ENCODE measurements at regions not wholly inside any gene's neighbourhood (a gene's known extent, or its start where the extent isn't known, plus 50 kb on each side); places are given as distances from the start of the nearest gene placed in this dataset.
"Not testable (repeated sequence)": the region's sequence is repeated elsewhere in the genome, so short reads cannot be mapped to it uniquely, and the experiment has no call there.

DNA sequence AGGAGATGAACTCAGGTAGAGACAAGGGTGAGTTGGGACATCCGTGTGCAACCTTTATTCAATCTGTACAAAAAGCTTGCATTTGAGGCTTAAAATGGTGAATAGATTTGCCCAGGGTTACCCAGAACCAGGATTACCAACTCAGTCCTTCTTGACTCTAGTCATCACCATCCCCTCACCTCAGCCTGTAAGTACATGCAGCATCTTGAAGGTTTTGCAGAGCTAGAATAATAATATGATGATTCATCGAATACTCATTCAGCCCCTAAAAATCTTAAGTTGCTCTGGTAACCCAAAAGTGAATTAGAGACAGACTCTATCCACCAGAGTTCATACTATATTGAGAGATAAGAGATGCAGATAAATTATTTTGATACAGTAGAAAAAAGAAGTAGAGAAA, 90.3 kb downstream of the NKX2-1 start:
- Mint-ChIP-seq H3K36me3 (ENCODE audit: low read depth) (no peaks in the 10 kb centered on the region), H3K4me1 (no peaks in the 10 kb centered on the region), H3K9me3 (no peaks in the 10 kb centered on the region), H3K4me3 (no peak overlapping the region), H3K27me3 (peaks cover 2% of the 10 kb centered on the region), H3K27ac (no peak overlapping the region)
- ATAC-seq (no peak), DNase-seq (no peak)

- ATAC-seq (no peak), DNase-seq (no peak)
- no peaks in the 10 kb centered on the region for H3K36me3 Mint-ChIP-seq (ENCODE audit: low read depth)
- H3K9me3 Mint-ChIP-seq: no peaks in the 10 kb centered on the region
- no peak overlapping the region for H3K27ac Mint-ChIP-seq
- H3K4me1 Mint-ChIP-seq: no peaks in the 10 kb centered on the region
- no peak overlapping the region for H3K4me3 Mint-ChIP-seq
- peaks cover 2% of the 10 kb centered on the region for H3K27me3 Mint-ChIP-seq
These were observed 91.7 kb downstream of the NKX2-1 start for GRCh38 chr14:36428350-36428749.

DNA sequence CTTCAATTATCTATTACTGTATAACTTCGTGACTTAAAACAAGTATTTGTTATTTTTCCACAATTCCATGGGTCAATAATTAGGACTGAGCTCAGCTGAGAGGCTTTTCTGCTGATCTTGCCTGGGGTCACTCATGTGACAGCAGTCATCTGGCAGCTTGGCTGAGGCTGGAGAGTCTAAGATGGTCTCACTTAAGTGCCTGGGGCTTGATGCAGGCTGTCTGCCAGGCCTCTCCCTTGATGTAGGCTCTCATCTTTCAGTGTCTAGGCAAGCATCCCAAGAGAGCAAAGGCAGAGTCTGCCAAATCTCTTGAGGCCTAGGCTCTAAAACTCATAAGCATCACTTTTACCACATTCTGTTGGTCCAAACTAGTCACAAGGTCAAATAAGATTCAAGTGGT, 93.2 kb downstream of the NKX2-1 start:
- Mint-ChIP-seq H3K4me3 (no peak overlapping the region), H3K9me3 (no peaks in the 10 kb centered on the region), H3K4me1 (no peaks in the 10 kb centered on the region), H3K27me3 (peaks cover 4% of the 10 kb centered on the region), H3K27ac (no peak overlapping the region), H3K36me3 (ENCODE audit: low read depth) (no peaks in the 10 kb centered on the region)
- ATAC-seq (no peak), DNase-seq (no peak)

- DNase-seq (no peak), ATAC-seq (no peak)
- no peak overlapping the region for H3K4me3 Mint-ChIP-seq
- peaks cover 4% of the 10 kb centered on the region for H3K27me3 Mint-ChIP-seq
- no peaks in the 10 kb centered on the region for H3K36me3 Mint-ChIP-seq (ENCODE audit: low read depth)
- H3K4me1 Mint-ChIP-seq: no peaks in the 10 kb centered on the region
- H3K27ac Mint-ChIP-seq: no peak overlapping the region
- no peaks in the 10 kb centered on the region for H3K9me3 Mint-ChIP-seq
These were observed 93.9 kb downstream of the NKX2-1 start for GRCh38 chr14:36426113-36426512.

GRCh38 chr14:36424478-36425102, 95.4 kb downstream of the NKX2-1 start:
- peaks cover 4% of the 10 kb centered on the region for H3K27me3 Mint-ChIP-seq
- H3K27ac Mint-ChIP-seq: no peak overlapping the region
- ATAC-seq: no peak
- no peaks in the 10 kb centered on the region for H3K4me1 Mint-ChIP-seq
- no peak for DNase-seq
- H3K9me3 Mint-ChIP-seq: no peaks in the 10 kb centered on the region
- H3K36me3 Mint-ChIP-seq (ENCODE audit: low read depth): no peaks in the 10 kb centered on the region
- no peak overlapping the region for H3K4me3 Mint-ChIP-seq

- Mint-ChIP-seq H3K36me3 (ENCODE audit: low read depth) (no peaks in the 10 kb centered on the region), H3K27me3 (peaks cover 6% of the 10 kb centered on the region), H3K4me1 (no peaks in the 10 kb centered on the region), H3K9me3 (no peaks in the 10 kb centered on the region), H3K4me3 (no peak overlapping the region), H3K27ac (no peak overlapping the region)
- DNase-seq (no peak), ATAC-seq (no peak)
These were observed 96.6 kb downstream of the NKX2-1 start for GRCh38 chr14:36423430-36423829.

DNA sequence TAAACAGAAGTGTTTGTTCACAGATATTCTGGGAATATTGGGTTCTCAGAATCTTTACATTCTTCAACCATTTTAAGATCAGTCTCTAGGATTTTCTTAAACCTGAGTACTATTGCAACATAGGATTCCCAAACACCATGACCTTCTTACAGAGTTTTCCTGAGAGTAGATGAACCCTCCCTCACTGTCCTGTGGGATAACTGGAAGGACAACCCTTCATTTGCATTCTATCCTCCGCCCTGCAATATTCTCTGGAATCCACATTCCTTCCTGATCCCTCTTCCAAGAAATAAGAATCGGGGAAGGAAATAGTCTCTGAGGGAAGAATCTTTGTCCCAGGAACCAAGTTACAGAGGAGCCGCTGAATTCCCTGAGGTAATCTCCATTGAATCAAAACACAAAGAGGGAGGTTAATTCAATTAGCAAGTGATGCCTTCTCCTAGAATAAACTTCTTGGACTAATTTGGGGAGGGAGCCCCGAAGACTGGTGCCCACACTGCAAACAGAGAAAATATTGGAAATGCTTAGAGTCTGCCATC, 99.8 kb upstream of the MBIP start:
- Mint-ChIP-seq H3K4me1 (no peaks in the 10 kb centered on the region), H3K9me3 (no peaks in the 10 kb centered on the region), H3K4me3 (no peak overlapping the region), H3K27ac (no peak overlapping the region), H3K27me3 (peaks cover 5% of the 10 kb centered on the region), H3K36me3 (ENCODE audit: low read depth) (no peaks in the 10 kb centered on the region)
- DNase-seq: no peak
- ATAC-seq: no peak

GRCh38 chr14:36418937-36419336, 98.5 kb upstream of the MBIP start:
- Mint-ChIP-seq H3K4me1 (no peaks in the 10 kb centered on the region), H3K9me3 (no peaks in the 10 kb centered on the region), H3K27me3 (peaks cover 5% of the 10 kb centered on the region), H3K4me3 (no peak overlapping the region), H3K36me3 (ENCODE audit: low read depth) (no peaks in the 10 kb centered on the region), H3K27ac (no peak overlapping the region)
- ATAC-seq: no peak
- DNase-seq: no peak

DNA sequence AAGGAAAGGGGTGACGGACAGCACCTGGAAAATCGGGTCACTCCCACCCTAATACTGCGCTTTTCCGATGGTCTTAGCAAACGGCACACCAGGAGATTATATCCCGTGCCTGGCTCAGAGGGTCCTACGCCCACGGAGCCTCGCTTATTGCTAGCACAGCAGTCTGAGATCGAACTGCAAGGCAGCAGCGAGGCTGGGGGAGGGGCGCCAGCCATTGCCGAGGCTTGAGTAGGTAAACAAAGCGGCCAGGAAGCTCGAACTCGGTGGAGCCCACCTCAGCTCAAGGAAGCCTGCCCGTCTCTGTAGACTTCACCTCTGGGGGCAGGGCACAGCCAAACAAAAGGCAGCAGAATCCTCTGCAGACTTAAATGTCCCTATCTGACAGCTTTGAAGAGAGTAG, 91.5 kb upstream of the MBIP start:
- not testable (repeated sequence) for H3K27me3 Mint-ChIP-seq; H3K27ac Mint-ChIP-seq; H3K9me3 Mint-ChIP-seq; DNase-seq; H3K36me3 Mint-ChIP-seq (ENCODE audit: low read depth); ATAC-seq; H3K4me3 Mint-ChIP-seq; H3K4me1 Mint-ChIP-seq

DNA sequence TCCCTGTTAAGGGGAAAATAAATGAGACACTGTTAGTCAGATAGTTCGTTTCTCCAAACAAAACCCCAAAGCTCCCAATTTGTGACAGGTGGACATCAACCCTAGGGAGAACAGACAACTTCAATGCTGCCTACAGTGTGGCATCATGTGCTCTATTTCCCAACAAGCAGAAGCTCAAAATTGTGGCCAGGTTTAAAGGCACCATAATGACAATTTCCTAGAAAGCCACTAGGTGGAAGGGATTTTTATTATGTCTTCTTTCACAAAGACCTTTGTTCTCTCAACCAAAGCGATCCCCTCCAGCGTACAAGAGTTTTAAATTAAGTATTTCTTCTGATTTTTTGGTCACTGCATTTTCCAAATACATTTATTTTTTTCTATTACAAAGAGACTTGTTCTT, 88.0 kb upstream of the MBIP start:
- Mint-ChIP-seq H3K9me3 (peaks cover 6% of the 10 kb centered on the region), H3K4me1 (no peaks in the 10 kb centered on the region), H3K4me3 (no peak overlapping the region), H3K27ac (no peak overlapping the region), H3K27me3 (peaks cover 8% of the 10 kb centered on the region), H3K36me3 (ENCODE audit: low read depth) (no peaks in the 10 kb centered on the region)
- no peak for DNase-seq
- ATAC-seq: no peak

GRCh38 chr14:36405589-36406274, 85.3 kb upstream of the MBIP start:
- H3K27me3 Mint-ChIP-seq: peaks cover 8% of the 10 kb centered on the region
- H3K36me3 Mint-ChIP-seq (ENCODE audit: low read depth): no peaks in the 10 kb centered on the region
- DNase-seq (no peak), ATAC-seq (no peak)
- no peaks in the 10 kb centered on the region for H3K4me1 Mint-ChIP-seq
- no peak overlapping the region for H3K4me3 Mint-ChIP-seq
- H3K9me3 Mint-ChIP-seq: no peaks in the 10 kb centered on the region
- no peak overlapping the region for H3K27ac Mint-ChIP-seq

DNA sequence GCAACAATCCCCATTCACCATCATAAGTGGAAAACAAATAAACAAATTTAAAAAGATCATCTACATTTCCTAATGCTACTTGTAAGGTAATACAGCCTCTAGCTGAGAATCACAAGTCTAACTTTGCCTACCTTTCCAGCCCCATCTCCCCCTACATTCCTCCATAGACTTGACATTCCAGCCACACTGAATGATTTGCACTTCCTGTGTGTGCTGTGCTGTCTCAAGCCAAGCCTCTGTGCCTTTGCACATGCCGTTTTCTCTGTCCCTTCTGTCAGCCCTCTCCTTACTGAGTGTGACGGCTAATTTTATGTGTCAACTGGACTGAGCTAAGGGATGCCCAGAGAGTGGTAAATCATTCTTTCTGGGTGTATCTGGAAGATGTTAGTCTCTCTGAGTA, 82.4 kb upstream of the MBIP start:
- ATAC-seq: no peak

DNA sequence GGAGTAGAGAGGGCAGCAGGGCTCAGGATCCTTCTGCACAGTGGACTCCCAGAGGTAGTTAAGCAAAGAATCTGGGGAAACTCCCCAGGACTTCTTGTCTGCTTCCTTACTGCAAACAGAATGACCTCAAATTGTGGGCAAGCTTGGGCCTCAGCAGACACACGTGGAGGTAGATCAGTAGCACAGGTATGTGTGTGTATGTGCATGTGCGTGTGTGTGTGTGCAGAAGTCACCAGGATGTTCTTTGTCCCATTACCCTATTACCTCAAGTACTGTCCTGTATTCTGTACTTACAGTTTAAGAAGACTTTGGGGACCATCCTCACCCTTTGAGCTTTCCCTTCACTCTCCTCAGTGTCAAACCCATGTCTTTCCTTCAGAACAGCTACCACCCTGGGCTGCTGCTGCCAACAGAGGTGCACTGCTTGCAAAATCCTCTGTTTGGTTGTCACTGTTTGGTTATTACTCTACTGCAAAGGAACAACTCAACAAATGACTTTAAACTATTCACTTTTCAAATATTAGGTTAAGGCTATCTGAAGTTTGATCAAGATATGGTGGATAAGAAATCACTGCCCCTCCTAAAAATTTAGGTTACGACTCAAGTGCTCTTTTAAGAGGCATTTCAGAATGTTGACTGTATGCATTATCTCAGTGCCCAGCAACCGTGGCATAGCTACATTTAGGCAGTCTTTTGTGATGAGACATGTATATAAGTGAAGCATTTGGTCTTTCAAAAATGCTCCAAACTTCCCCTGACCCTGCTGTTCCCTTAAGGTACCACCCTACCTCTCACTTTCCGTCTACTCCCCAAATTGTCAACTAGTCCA, 78.2 kb upstream of the MBIP start:
- H3K4me1 Mint-ChIP-seq: no peaks in the 10 kb centered on the region
- H3K27ac Mint-ChIP-seq: no peak overlapping the region
- DNase-seq: no peak
- no peak for ATAC-seq
- H3K27me3 Mint-ChIP-seq: no peaks in the 10 kb centered on the region
- H3K4me3 Mint-ChIP-seq: no peak overlapping the region
- no peaks in the 10 kb centered on the region for H3K36me3 Mint-ChIP-seq (ENCODE audit: low read depth)
- H3K9me3 Mint-ChIP-seq: no peaks in the 10 kb centered on the region

More for the DNA sequence above, 82.4 kb upstream of the MBIP start:
- no peak overlapping the region for H3K4me3 Mint-ChIP-seq
- H3K27me3 Mint-ChIP-seq: peaks cover 3% of the 10 kb centered on the region
- H3K36me3 Mint-ChIP-seq (ENCODE audit: low read depth): no peaks in the 10 kb centered on the region
- no peaks in the 10 kb centered on the region for H3K9me3 Mint-ChIP-seq
- DNase-seq: no peak
- H3K27ac Mint-ChIP-seq: no peak overlapping the region
- no peaks in the 10 kb centered on the region for H3K4me1 Mint-ChIP-seq

- H3K27ac Mint-ChIP-seq: no peak overlapping the region
- H3K4me3 Mint-ChIP-seq: no peak overlapping the region
- H3K4me1 Mint-ChIP-seq: no peaks in the 10 kb centered on the region
- H3K27me3 Mint-ChIP-seq: peaks cover 4% of the 10 kb centered on the region
- H3K9me3 Mint-ChIP-seq: no peaks in the 10 kb centered on the region
- H3K36me3 Mint-ChIP-seq (ENCODE audit: low read depth): no peaks in the 10 kb centered on the region
- no peak for ATAC-seq
- DNase-seq: no peak
These were observed 76.9 kb upstream of the MBIP start for GRCh38 chr14:36397357-36397756.

DNA sequence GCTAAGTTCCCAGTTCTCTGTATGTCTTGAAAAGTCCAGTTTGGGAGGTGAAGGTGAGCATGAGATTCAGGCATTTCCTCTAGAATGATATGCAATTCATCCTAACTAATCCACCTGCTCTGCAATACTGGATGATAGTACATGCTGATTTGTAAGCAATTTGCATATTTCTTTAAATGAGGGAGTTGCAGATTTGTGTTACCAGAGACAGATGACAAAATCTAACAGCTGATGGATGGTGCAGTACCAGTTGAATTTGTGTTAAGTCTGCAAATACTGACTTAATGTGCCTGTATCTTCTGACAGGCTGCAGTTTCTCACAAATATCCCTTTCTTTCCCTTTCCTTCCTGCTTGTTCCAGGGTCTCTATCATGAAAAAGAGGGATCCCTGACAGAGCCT, 76.4 kb upstream of the MBIP start:
- DNase-seq (no peak), ATAC-seq (no peak)
- Mint-ChIP-seq H3K36me3 (ENCODE audit: low read depth) (no peaks in the 10 kb centered on the region), H3K27ac (no peak overlapping the region), H3K4me3 (no peak overlapping the region), H3K4me1 (no peaks in the 10 kb centered on the region), H3K27me3 (peaks cover 4% of the 10 kb centered on the region), H3K9me3 (no peaks in the 10 kb centered on the region)

Measured in activated naive CD8-positive, alpha-beta T cell treated with anti-CD3 and anti-CD28 coated beads, Interleukin-2, amount 50 U/mL, for 24 hours (primary cell).